Endothelial cell of umbilical vein (primary cell): ENCODE measurements at regions not wholly inside any gene's neighbourhood (a gene's known extent, or its start where the extent isn't known, plus 50 kb on each side); places are given as distances from the start of the nearest gene placed in this dataset.

Experiments used
- BruUV-seq: library from RNA; stranded (reverse); fragments of 400-500 nt; replicated peaks from 2 replicates; lab custom pipeline; 2021; lab: Mats Ljungman, UMichigan
- CTCF ChIA-PET: fragments of 300-600, 350-600 bp; sonication (Branson Sonifier 250); formaldehyde crosslinking; loops from one replicate; lab custom pipeline; 2021; ENCODE audit warnings: antibody characterized with exemption, inconsistent platforms; lab: Charles Lee
- POLR2A ChIA-PET: fragments of 300-600, 350-600 bp; sonication (Branson Sonifier 250); formaldehyde crosslinking; loops from one replicate; lab custom pipeline; 2021; ENCODE audit warnings: antibody characterized with exemption, inconsistent platforms; lab: Charles Lee
- DNase-seq: peaks from one replicate; pipeline ENCODE4 v3.0.0-alpha.2; 2011; ENCODE audit warnings: low read depth, low spot score
- FAIRE-seq: peaks from 2 replicates; lab custom pipeline; 2011; peaks lifted over from hg19 to GRCh38; lab: Jason Lieb, UNC
- H2AFZ ChIP-seq: 2 replicates; pipeline ENCODE4 v1.6.0; 2012; ENCODE audit warnings: low read depth, low read length, control low read depth, inconsistent platforms
- H3K27ac ChIP-seq: 2 replicates; pipeline ENCODE4 v1.5.1; 2011; ENCODE audit warnings: low read depth, mild to moderate bottlenecking, control low read depth, low read length, moderate library complexity; ENCODE audit not compliant: insufficient read depth
- H3K27me3 ChIP-seq, 2 experiments: 2 replicates each; pipeline versions ENCODE4 v1.6.0 to v1.6.1; 2011; ENCODE audit warnings: low read length in 2 of 2, mixed read lengths in 1 of 2; ENCODE audit not compliant: control insufficient read depth in 2 of 2, insufficient read depth in 2 of 2
- H3K36me3 ChIP-seq, 2 experiments: 2 replicates in 1 of 2; 3 replicates in 1 of 2; pipeline ENCODE4 v1.5.1; 2011; ENCODE audit warnings: low read length in 2 of 2, mild to moderate bottlenecking in 1 of 2, moderate library complexity in 1 of 2; ENCODE audit not compliant: control insufficient read depth in 2 of 2, insufficient read depth in 2 of 2; ENCODE audit errors: extremely low read depth in 1 of 2
- H3K4me1 ChIP-seq: 3 replicates; pipeline ENCODE4 v1.5.1; 2011; ENCODE audit warnings: mild to moderate bottlenecking, low read length; ENCODE audit not compliant: control insufficient read depth, insufficient read depth; ENCODE audit errors: extremely low read depth
- H3K4me2 ChIP-seq: 2 replicates; pipeline ENCODE4 v1.6.1; 2011; ENCODE audit warnings: low read length, control low read depth, mixed read lengths; ENCODE audit not compliant: insufficient read depth
- H3K4me3 ChIP-seq, 3 experiments: fragments of 200-600 bp in 1 of 3; sonication (generic), shearing (Covaris generic) in 1 of 3; replicated peaks in 1 of 3; 2 replicates each; pipeline ENCODE4 v1.5.1; 2011 to 2016; ENCODE audit warnings: control low read depth in 3 of 3, low read length in 3 of 3, mild to moderate bottlenecking in 2 of 3, inconsistent platforms in 1 of 3, low read depth in 1 of 3, moderate library complexity in 1 of 3; ENCODE audit not compliant: insufficient read depth in 1 of 3
- H3K79me2 ChIP-seq: 2 replicates; pipeline ENCODE4 v1.6.0; 2012; ENCODE audit warnings: low read length, inconsistent platforms; ENCODE audit not compliant: control insufficient read depth, insufficient read depth
- H3K9ac ChIP-seq: replicated peaks from 2 replicates; pipeline ENCODE3; 2011; ENCODE audit warnings: low read length, control low read depth; ENCODE audit not compliant: insufficient read depth; ENCODE audit errors: extremely low read depth
- H3K9me1 ChIP-seq: replicated peaks from 3 replicates; pipeline ENCODE4 v1.6.0; 2011; ENCODE audit warnings: mild to moderate bottlenecking, low read length; ENCODE audit not compliant: control insufficient read depth, insufficient read depth; ENCODE audit errors: extremely low read depth
- H3K9me3 ChIP-seq: replicated peaks from 2 replicates; pipeline ENCODE4 v1.5.1; 2012; ENCODE audit warnings: low read length, inconsistent platforms; ENCODE audit not compliant: control insufficient read depth, insufficient read depth
- H4K20me1 ChIP-seq: replicated peaks from 2 replicates; pipeline ENCODE3; 2011; ENCODE audit warnings: mild to moderate bottlenecking, low read length; ENCODE audit not compliant: control insufficient read depth, insufficient read depth; ENCODE audit errors: extremely low read depth
- EZH2 ChIP-seq: IDR thresholded peaks from 2 replicates; pipeline ENCODE4 v1.6.1; 2012; ENCODE audit warnings: borderline replicate concordance, low read depth, mild to moderate bottlenecking, moderate library complexity, low read length, inconsistent platforms; ENCODE audit not compliant: severe bottlenecking
- FOS ChIP-seq: IDR thresholded peaks from 2 replicates; pipeline ENCODE4 v1.6.1; 2011; ENCODE audit warnings: mild to moderate bottlenecking, low read length, moderate library complexity, borderline replicate concordance; ENCODE audit not compliant: insufficient read depth
- GATA2 ChIP-seq: IDR thresholded peaks from 2 replicates; pipeline ENCODE4 v1.7.0; 2011; ENCODE audit warnings: low read depth, mild to moderate bottlenecking, moderate library complexity, mixed read lengths, low read length; ENCODE audit not compliant: insufficient read length, insufficient read depth
- JUN ChIP-seq: IDR thresholded peaks from 2 replicates; pipeline ENCODE4 v1.6.1; 2011; ENCODE audit warnings: borderline replicate concordance, low read depth; ENCODE audit not compliant: insufficient read length, insufficient read depth
- MAX ChIP-seq: IDR thresholded peaks from 2 replicates; pipeline ENCODE4 v1.6.1; 2011; ENCODE audit not compliant: insufficient read depth, insufficient read length
- MYC ChIP-seq: IDR thresholded peaks from one replicate; pipeline ENCODE4 v1.6.1; 2011; ENCODE audit warnings: mild to moderate bottlenecking, low read depth, low read length
- POLR2A ChIP-seq: IDR thresholded peaks from 2 replicates; pipeline ENCODE4 v1.6.1; 2012; ENCODE audit warnings: low read depth, mild to moderate bottlenecking, control low read depth, low read length
- POLR2AphosphoS5 ChIP-seq: IDR thresholded peaks from 2 replicates; pipeline ENCODE4 v1.6.1; 2012; ENCODE audit warnings: low read depth, mild to moderate bottlenecking, control low read depth, low read length, moderate library complexity; ENCODE audit not compliant: insufficient read depth
- dilution Hi-C: fragments of 300-500 bp; cut with MboI; formaldehyde crosslinking; loops from one replicate; pipeline ENCODE4 v1.15.0; 2019; ENCODE audit warnings: low sequenced_read_pairs; ENCODE audit not compliant: extremely low pct_ligation_motif_present
- intact Hi-C: fragments of 100-400 bp; cut with micrococcal nuclease; formaldehyde crosslinking; loops from one replicate; pipeline ENCODE4 v1.10.0; 2022
- TF ChIP-seq, protein P1 (sequence below), 2 donors: IDR thresholded peaks; 1 replicate in 1 of 2; 2 replicates in 1 of 2; pipeline ENCODE4 v1.5.1; 2011; ENCODE audit warnings: low read length in 2 of 2, mild to moderate bottlenecking in 2 of 2, moderate library complexity in 2 of 2, control low read depth in 1 of 2, inconsistent platforms in 1 of 2, low read depth in 1 of 2; ENCODE audit not compliant: insufficient read depth in 1 of 2; ENCODE audit errors: extremely low read depth in 1 of 2

- no peak overlapping the region for H3K9ac ChIP-seq
- BruUV-seq: no TSS peak
- H3K79me2 ChIP-seq: no peaks in the 10 kb centered on the region
- DNase-seq (no peak), FAIRE-seq (no peak)
- TF ChIP-seq JUN: no peak
- no peak for TF ChIP-seq EZH2
- no peak for TF ChIP-seq POLR2AphosphoS5
- no peak for TF ChIP-seq FOS
- no peaks in the 10 kb centered on the region for H4K20me1 ChIP-seq
- dilution Hi-C loops (no loop called here), intact Hi-C loops (no loop called here)
- POLR2A ChIA-PET: no interaction called here
- no peak overlapping the region for H3K4me2 ChIP-seq
- no peaks in the 10 kb centered on the region for H3K9me3 ChIP-seq
- H3K4me1 ChIP-seq: no peaks in the 10 kb centered on the region
- H3K27me3 ChIP-seq: no peaks in the 10 kb centered on the region
- H3K36me3 ChIP-seq: no peaks in the 10 kb centered on the region
- H3K27ac ChIP-seq: no peak overlapping the region
- no peak overlapping the region for H3K4me3 ChIP-seq
- H3K9me1 ChIP-seq: no peaks in the 10 kb centered on the region
- H2AFZ ChIP-seq: no peak overlapping the region
- CTCF ChIA-PET: no interaction called here
Measured at GRCh38 chr13:111537115-111537728, 216.8 kb downstream of the TEX29 start.

DNA sequence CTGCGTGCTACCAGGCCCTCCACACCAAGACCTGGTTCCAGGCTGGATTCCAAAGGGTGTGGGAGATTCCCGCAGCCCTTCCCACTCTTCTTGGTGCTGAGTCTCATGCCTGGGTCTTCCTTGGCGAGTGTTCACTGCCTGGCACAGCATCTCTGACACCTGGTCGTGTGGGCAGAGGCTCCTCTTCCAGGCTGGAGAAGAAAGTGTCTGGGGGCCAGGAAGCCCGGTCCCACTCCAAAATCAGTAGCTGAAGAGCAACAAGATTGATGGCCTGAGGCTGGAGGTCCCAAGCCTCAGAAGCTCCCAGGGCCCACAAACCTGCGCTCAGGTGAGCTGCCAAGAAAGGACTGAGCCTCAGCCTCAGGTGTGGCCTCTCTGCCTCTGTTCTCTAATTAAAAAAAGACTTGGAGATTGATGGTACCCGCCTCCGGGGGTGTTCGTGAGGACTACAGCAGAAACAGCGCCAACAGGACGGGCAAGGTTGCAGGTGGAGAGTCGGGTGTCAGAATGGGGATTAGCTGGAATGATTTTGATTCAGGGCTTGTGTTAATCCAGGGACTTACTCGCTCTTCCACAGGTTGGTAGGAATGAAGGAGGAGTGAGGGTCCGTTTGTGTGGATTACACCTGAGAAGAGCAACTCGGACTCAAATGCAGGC lies 217.5 kb downstream of the TEX29 start:
- Histone ChIP-seq H3K27ac (no peak overlapping the region), H3K4me3 (no peak overlapping the region), H3K9me1 (no peaks in the 10 kb centered on the region), H3K4me1 (no peaks in the 10 kb centered on the region), H3K36me3 (no peaks in the 10 kb centered on the region), H3K9me3 (no peaks in the 10 kb centered on the region), H3K4me2 (no peak overlapping the region), H3K27me3 (no peaks in the 10 kb centered on the region), H3K79me2 (no peaks in the 10 kb centered on the region), H3K9ac (no peak overlapping the region), H2AFZ (no peak overlapping the region), H4K20me1 (no peaks in the 10 kb centered on the region)
- BruUV-seq: no TSS peak
- dilution Hi-C loops (no loop called here), intact Hi-C loops (no loop called here)
- DNase-seq (no peak), FAIRE-seq (no peak)
- ChIA-PET POLR2A (no interaction called here), CTCF (no interaction called here)
- TF ChIP-seq, protein P1, sequence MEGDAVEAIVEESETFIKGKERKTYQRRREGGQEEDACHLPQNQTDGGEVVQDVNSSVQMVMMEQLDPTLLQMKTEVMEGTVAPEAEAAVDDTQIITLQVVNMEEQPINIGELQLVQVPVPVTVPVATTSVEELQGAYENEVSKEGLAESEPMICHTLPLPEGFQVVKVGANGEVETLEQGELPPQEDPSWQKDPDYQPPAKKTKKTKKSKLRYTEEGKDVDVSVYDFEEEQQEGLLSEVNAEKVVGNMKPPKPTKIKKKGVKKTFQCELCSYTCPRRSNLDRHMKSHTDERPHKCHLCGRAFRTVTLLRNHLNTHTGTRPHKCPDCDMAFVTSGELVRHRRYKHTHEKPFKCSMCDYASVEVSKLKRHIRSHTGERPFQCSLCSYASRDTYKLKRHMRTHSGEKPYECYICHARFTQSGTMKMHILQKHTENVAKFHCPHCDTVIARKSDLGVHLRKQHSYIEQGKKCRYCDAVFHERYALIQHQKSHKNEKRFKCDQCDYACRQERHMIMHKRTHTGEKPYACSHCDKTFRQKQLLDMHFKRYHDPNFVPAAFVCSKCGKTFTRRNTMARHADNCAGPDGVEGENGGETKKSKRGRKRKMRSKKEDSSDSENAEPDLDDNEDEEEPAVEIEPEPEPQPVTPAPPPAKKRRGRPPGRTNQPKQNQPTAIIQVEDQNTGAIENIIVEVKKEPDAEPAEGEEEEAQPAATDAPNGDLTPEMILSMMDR (IDR thresholded peaks at IDR 0.05; ENCODE audit: extremely low read depth in 1 of 2, insufficient read depth in 1 of 2, low read depth in 1 of 2, low read length in 2 of 2): no peak
- TF ChIP-seq FOS (no peak), GATA2 (no peak), MYC (no peak), POLR2A (no peak), EZH2 (no peak), POLR2AphosphoS5 (no peak), JUN (no peak), MAX (no peak)
